Lung (tissue), 11 donors: ENCODE measurements at regions not wholly inside any gene's neighbourhood (a gene's known extent, or its start where the extent isn't known, plus 50 kb on each side); places are given as distances from the start of the nearest gene placed in this dataset.

Experiments
- ATAC-seq: fragments of 200-7000 bp; cut with Tn5 transposase; one replicate; pipeline ENCODE4 v1.9.1; 2020; ENCODE audit warnings: moderate number of reproducible peaks; ENCODE audit not compliant: insufficient read depth, low FRiP score
- DNase-seq, 3 donors: peaks; one replicate each; pipeline ENCODE4 v3.0.0-alpha.2; 2013 to 2017
- H3K27ac ChIP-seq, 2 donors: one replicate each; pipeline ENCODE4 v1.5.1; 2013; ENCODE audit warnings: mild to moderate bottlenecking in 2 of 2, moderate library complexity in 2 of 2, control low read depth in 1 of 2, inconsistent platforms in 1 of 2, low read depth in 1 of 2, low read length in 1 of 2
- H3K27me3 ChIP-seq, 3 donors: one replicate each; pipeline ENCODE4 v1.5.1; 2013; ENCODE audit warnings: low read length in 2 of 3; ENCODE audit not compliant: control insufficient read depth in 3 of 3, insufficient read depth in 3 of 3
- H3K36me3 ChIP-seq, 4 donors: one replicate each; pipeline ENCODE4 v1.5.1; 2013; ENCODE audit warnings: low read length in 4 of 4, mild to moderate bottlenecking in 1 of 4, moderate library complexity in 1 of 4; ENCODE audit not compliant: control insufficient read depth in 4 of 4, insufficient read depth in 4 of 4
- H3K4me1 ChIP-seq, 5 donors: one replicate each; pipeline ENCODE4 v1.5.1; 2013; ENCODE audit warnings: low read length in 5 of 5, mild to moderate bottlenecking in 2 of 5, moderate library complexity in 1 of 5; ENCODE audit not compliant: control insufficient read depth in 5 of 5, insufficient read depth in 5 of 5
- H3K4me3 ChIP-seq: one replicate; pipeline ENCODE4 v1.5.1; 2013; ENCODE audit warnings: mild to moderate bottlenecking, control low read depth, moderate library complexity
- H3K9ac ChIP-seq, 2 donors: one replicate each; pipeline ENCODE4 v1.5.1; 2013; ENCODE audit warnings: low read length in 2 of 2, control low read depth in 1 of 2; ENCODE audit not compliant: insufficient read depth in 1 of 2
- H3K9me3 ChIP-seq, 4 donors: one replicate each; pipeline ENCODE4 v1.5.1; 2013; ENCODE audit warnings: low read length in 3 of 4, mild to moderate bottlenecking in 1 of 4, moderate library complexity in 1 of 4; ENCODE audit not compliant: control insufficient read depth in 4 of 4, insufficient read depth in 3 of 4
- CTCF ChIP-seq: IDR thresholded peaks from 2 replicates; pipeline ENCODE4 v1.5.1; 2012; ENCODE audit warnings: mild to moderate bottlenecking; ENCODE audit errors: control extremely low read depth, extremely low read depth
- WGBS, 2 donors: extraction: QIAGEN DNeasy Blood & Tissue Kit; methylation state at CpG; one replicate each; pipeline ENCODE4 v1.1.7; 2013; 5-methylcytosine and 5-hydroxymethylcytosine counted together
- donor health status: control.
- donor health status: control.
- donor health status: Bipolar disorder and iron deficiency.
- donor health status: healthy.
- donor health status: DM: yes; HTN: yes; CAD: no.

DNA sequence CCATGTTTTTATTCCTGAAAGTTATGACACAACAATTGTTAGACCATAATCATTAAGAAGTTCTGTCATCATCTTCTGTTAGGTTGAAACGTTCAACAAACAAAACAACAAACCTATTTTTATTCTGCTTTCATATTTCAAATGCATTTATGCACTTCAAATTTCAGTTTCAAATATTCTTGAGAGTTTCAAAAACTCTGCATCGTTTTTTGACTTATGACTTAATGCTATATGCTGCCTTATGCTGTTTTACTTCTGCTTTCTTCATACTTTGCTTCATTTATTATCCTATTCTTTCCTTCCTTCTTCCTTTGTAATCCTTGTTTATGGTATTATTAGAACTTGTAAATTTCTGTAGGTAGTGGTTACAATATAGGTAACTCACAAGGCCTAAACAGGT, 95.0 kb downstream of the PCSK1 start:
- ATAC-seq (no peak), DNase-seq (no peak)
- WGBS, 2 donors: 25 to 48% methylated on average over 2 of the region's 2 CpGs
- no peak overlapping the region for H3K27ac ChIP-seq
- H3K27me3 ChIP-seq: peaks cover 0 to 2% (median 0%) of the 10 kb centered on the region in 3 donors
- H3K9ac ChIP-seq: no peak overlapping the region
- no peak overlapping the region for H3K4me3 ChIP-seq
- H3K4me1 ChIP-seq: peaks cover 0 to 16% (median 2%) of the 10 kb centered on the region in 5 donors
- TF ChIP-seq CTCF: no peak
- H3K9me3 ChIP-seq: no peaks in the 10 kb centered on the region
- H3K36me3 ChIP-seq: no peaks in the 10 kb centered on the region

DNA sequence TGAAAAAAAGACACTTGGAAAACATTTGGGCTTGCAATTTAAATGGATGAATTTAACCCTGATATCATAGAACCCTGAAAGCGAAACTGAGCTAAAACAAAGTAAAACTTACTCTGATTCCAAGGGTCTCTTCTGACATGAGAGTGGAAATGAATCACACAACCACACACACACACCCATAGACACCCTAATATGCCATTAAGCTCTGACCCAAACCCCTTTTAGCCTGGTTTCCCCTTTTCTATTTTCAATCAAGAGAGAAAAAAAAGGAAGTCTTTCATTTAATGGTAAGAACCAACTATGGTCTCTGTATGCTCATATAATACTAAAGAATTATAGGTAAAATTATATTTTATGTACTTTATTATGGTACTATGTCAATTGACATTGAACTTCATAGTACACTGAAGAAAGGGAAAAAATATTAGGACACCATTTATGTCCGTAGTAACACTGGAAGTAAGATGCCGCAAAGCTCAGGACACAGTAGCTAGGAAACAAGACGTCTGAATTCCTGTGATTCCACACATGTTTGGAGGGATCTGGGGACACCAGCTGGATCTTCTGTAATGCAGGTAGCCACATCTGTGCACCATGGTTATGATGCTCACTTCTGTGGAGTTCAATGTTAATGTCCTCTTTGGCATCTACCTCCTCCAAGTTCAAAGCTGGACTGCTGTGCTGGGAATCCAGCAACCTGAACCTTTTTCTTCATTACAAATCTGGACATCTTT, 95.8 kb downstream of the PCSK1 start:
- TF ChIP-seq CTCF: no peak
- H3K27ac ChIP-seq: no peak overlapping the region
- no peak overlapping the region for H3K9ac ChIP-seq
- ATAC-seq (no peak), DNase-seq (no peak)
- WGBS, 2 donors: 79 to 87% methylated on average over 4 of the region's 4 CpGs
- H3K4me3 ChIP-seq: no peak overlapping the region
- H3K9me3 ChIP-seq: no peaks in the 10 kb centered on the region
- H3K4me1 ChIP-seq: peaks cover 0 to 16% (median 2%) of the 10 kb centered on the region in 5 donors
- no peaks in the 10 kb centered on the region for H3K36me3 ChIP-seq
- H3K27me3 ChIP-seq: peaks cover 0 to 2% (median 0%) of the 10 kb centered on the region in 3 donors

DNA sequence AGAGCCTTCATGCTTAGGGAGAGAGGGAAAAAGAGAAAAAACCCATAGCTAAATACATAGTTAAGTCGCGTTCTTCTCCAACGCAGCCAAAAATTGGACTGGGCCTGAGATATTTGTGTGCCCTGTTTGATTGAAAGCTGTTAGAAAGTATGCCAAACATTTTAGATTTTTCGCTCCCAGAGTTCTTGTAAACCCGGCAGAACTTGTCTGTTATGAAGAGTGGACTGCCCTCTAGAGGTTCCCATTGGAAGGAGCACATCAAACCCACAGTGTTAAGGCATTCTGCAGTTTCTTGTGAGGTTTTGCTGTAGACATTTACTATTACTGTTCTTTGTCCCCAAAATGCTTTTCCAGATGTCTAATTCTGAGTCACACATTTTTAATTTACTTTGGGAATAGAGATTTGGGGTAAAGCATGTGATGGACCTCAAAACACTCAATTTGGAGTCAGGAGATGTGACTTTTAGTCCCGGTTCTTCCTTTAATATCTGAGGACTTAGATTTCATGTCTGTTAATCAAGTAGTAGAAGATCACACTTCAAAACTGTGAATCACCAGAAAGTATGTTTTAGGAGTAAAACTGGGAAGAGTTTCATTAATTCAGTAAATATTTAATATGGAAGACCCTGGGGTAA, 96.6 kb downstream of the PCSK1 start:
- Histone ChIP-seq H3K36me3 (no peaks in the 10 kb centered on the region), H3K27ac (peak overlapping the region in 1 of 2 donors; percentile 58), H3K4me3 (no peak overlapping the region), H3K9me3 (no peaks in the 10 kb centered on the region), H3K9ac (no peak overlapping the region), H3K4me1 (peaks cover 0 to 16% (median 3%) of the 10 kb centered on the region in 5 donors), H3K27me3 (peaks cover 0 to 2% (median 0%) of the 10 kb centered on the region in 3 donors)
- peak; percentile 69 for TF ChIP-seq CTCF
- 22 to 26% methylated on average over 6 of the region's 6 CpGs for WGBS, 2 donors
- peak; percentile 81 to 93 (median 90) for DNase-seq
- ATAC-seq: peak; percentile 87
